HEK293 (cell line): ENCODE measurements at regions not wholly inside any gene's neighbourhood (a gene's known extent, or its start where the extent isn't known, plus 50 kb on each side); places are given as distances from the start of the nearest gene placed in this dataset.

ENCODE experiments used
- ZNF10 ChIP-seq: fragments of 450-650 bp; formaldehyde crosslinking; IDR thresholded peaks from 2 replicates; pipeline ENCODE4 v1.5.1; 2017; ENCODE audit warnings: missing biosample characterization, missing genetic modification characterization
- ZNF23 ChIP-seq: fragments of 450-650 bp; formaldehyde crosslinking; IDR thresholded peaks from 2 replicates; pipeline ENCODE4 v1.5.1; 2016; ENCODE audit warnings: missing biosample characterization, missing genetic modification characterization, borderline replicate concordance
- TF ChIP-seq, protein P1 (sequence below): fragments of 450-650 bp; formaldehyde crosslinking; IDR thresholded peaks from 2 replicates; pipeline ENCODE4 v1.5.1; 2016; ENCODE audit warnings: missing biosample characterization, missing genetic modification characterization
- TF ChIP-seq, protein P2 (sequence below): fragments of 450-650 bp; formaldehyde crosslinking; optimal IDR thresholded peaks from 2 replicates; pipeline ENCODE3; 2016; ENCODE audit warnings: missing biosample characterization, mild to moderate bottlenecking, missing genetic modification characterization

GRCh38 chr10:52472406-52473146 is 158.5 kb downstream of the DKK1 start:
- TF ChIP-seq, protein P1, sequence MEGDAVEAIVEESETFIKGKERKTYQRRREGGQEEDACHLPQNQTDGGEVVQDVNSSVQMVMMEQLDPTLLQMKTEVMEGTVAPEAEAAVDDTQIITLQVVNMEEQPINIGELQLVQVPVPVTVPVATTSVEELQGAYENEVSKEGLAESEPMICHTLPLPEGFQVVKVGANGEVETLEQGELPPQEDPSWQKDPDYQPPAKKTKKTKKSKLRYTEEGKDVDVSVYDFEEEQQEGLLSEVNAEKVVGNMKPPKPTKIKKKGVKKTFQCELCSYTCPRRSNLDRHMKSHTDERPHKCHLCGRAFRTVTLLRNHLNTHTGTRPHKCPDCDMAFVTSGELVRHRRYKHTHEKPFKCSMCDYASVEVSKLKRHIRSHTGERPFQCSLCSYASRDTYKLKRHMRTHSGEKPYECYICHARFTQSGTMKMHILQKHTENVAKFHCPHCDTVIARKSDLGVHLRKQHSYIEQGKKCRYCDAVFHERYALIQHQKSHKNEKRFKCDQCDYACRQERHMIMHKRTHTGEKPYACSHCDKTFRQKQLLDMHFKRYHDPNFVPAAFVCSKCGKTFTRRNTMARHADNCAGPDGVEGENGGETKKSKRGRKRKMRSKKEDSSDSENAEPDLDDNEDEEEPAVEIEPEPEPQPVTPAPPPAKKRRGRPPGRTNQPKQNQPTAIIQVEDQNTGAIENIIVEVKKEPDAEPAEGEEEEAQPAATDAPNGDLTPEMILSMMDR (tag by site-specific recombination): no peak
- no peak for TF ChIP-seq ZNF23 (tag by site-specific recombination)
- TF ChIP-seq, protein P2, sequence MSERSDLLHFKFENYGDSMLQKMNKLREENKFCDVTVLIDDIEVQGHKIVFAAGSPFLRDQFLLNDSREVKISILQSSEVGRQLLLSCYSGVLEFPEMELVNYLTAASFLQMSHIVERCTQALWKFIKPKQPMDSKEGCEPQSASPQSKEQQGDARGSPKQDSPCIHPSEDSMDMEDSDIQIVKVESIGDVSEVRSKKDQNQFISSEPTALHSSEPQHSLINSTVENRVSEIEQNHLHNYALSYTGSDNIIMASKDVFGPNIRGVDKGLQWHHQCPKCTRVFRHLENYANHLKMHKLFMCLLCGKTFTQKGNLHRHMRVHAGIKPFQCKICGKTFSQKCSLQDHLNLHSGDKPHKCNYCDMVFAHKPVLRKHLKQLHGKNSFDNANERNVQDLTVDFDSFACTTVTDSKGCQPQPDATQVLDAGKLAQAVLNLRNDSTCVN (tag by site-specific recombination): no peak
- no peak for TF ChIP-seq ZNF10
